ENCODE measurements at regions not wholly inside any gene's neighbourhood (a gene's known extent, or its start where the extent isn't known, plus 50 kb on each side); places are given as distances from the start of the nearest gene placed in this dataset.

DNA sequence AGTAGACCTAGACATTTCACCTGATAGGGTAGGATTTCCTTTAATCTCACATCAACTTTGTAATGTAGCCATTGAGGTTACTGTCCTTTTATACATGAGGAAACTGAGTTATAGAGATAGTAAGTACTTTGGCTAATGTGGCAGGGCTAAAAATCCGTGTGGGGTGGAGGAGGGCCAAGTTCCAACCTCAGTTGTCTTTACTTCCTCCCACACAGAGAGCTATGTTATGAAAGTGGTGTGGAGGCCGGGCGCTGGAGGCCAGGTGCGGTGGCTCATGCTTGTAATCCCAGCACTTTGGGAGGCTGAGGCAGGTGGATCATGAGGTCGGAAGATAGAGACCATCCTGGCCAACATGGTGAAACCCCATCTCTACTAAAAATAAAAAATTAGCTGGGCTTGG, 173.3 kb downstream of the PALM2AKAP2 start:
- CTCF ChIA-PET: interaction anchor here (0.5 kb wide), 1 partner anchor 104 kb away, joined by 3 read pairs; no protein-coding TSS in a partner anchor
- TF ChIP-seq FOXK1 (CRISPR knock-in tag; IDR thresholded peaks at IDR 0.05) (no peak), ZNF263 (CRISPR knock-in tag; IDR thresholded peaks at IDR 0.05; ENCODE audit: low read depth) (no peak), IRF2 (CRISPR knock-in tag; IDR thresholded peaks at IDR 0.05; ENCODE audit: borderline replicate concordance, low read depth) (no peak), NR1H2 (CRISPR knock-in tag; IDR thresholded peaks at IDR 0.05) (no peak), OVOL2 (CRISPR knock-in tag; IDR thresholded peaks at IDR 0.05; ENCODE audit: borderline replicate concordance) (no peak), NR2C2 (CRISPR knock-in tag; IDR thresholded peaks at IDR 0.05) (no peak)
- TF ChIP-seq, protein P1, sequence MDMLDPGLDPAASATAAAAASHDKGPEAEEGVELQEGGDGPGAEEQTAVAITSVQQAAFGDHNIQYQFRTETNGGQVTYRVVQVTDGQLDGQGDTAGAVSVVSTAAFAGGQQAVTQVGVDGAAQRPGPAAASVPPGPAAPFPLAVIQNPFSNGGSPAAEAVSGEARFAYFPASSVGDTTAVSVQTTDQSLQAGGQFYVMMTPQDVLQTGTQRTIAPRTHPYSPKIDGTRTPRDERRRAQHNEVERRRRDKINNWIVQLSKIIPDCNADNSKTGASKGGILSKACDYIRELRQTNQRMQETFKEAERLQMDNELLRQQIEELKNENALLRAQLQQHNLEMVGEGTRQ (CRISPR knock-in tag; IDR thresholded peaks at IDR 0.05): no peak
- TF ChIP-seq, protein P2, sequence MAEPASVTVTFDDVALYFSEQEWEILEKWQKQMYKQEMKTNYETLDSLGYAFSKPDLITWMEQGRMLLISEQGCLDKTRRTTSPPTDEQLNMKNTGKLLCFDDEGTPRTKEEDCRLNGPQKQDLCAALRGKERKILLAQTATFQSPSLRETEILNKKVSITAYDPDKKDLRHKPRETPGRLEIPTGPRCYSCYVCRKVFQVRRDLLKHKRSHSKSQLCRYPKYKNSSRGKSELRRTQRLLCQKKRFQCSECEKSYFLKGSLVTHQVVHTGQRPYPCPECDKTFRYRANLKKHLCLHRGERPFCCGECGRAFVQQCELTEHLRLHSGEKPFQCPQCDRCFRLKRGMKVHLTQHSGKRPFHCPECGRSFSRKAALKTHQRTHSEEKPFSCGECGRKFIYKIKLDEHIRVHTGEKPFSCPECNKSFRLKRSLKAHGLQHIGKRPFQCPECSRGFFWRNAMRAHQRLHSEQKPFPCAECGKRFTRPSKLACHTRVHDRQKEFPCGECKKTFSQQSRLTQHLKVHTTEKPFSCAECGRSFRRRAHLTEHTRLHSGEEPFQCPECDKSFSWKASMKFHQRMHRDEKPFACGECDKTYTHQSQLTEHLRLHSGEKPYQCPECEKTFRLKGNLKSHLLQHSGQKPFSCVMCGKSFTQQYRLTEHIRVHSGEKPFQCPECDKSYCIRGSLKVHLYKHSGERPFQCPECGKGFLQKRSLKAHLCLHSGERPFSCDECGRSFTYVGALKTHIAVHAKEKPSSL (CRISPR knock-in tag; conservative IDR thresholded peaks at IDR 0.05): no peak
- Mint-ChIP-seq H3K4me1 (peaks cover 12% of the 10 kb centered on the region), H3K36me3 (no peaks in the 10 kb centered on the region), H3K9me3 (0 out of 2 replicates have a peak, but pooled peaks cover 5% of the 10 kb centered on the region), H3K27me3 (ENCODE audit: low read depth) (no peaks in the 10 kb centered on the region), H3K27ac (no peak overlapping the region), H3K4me3 (no peak overlapping the region)
- POLR2A ChIA-PET: no interaction called here
- ATAC-seq (no peak), DNase-seq (ENCODE audit: low spot score) (no peak)

DNA sequence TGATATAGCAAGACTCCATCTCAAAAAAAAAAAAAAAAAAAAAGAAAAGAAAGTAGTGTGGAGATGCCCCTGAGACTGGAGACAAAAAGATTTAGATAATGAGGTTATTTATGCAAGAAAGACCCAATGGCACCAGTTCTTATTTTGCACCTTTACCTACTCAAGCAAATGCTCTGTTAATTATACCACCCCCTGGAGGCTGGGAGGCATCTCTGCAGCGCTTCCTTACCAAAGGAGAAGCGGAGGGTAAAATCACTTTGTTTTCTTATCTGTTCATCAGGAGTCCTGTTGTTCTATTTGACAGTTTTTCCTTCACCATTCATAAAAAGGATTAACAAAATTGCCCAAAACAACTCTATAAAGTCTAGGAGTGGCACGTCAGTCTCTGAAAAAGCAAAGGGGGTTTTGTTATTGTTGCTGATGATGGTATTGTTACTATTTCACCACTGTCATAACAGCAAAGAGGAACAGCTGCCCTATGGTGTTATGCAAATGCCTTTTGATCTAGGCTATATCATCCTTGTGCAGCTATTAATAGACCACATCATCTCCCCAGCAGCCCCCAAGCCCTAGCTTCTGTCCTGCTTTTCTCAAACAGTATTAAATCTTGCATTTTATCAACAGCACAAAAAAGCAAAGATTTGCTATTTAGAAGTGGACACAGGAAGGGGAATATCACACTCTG, 174.0 kb downstream of the PALM2AKAP2 start:
- Mint-ChIP-seq H3K4me1 (peaks cover 12% of the 10 kb centered on the region), H3K4me3 (no peak overlapping the region), H3K27ac (no peak overlapping the region), H3K9me3 (0 out of 2 replicates have a peak, but pooled peaks cover 5% of the 10 kb centered on the region), H3K27me3 (ENCODE audit: low read depth) (no peaks in the 10 kb centered on the region), H3K36me3 (no peaks in the 10 kb centered on the region)
- no peak for DNase-seq (ENCODE audit: low spot score)
- ATAC-seq: no peak
- POLR2A ChIA-PET: no interaction called here
- TF ChIP-seq, protein P3, sequence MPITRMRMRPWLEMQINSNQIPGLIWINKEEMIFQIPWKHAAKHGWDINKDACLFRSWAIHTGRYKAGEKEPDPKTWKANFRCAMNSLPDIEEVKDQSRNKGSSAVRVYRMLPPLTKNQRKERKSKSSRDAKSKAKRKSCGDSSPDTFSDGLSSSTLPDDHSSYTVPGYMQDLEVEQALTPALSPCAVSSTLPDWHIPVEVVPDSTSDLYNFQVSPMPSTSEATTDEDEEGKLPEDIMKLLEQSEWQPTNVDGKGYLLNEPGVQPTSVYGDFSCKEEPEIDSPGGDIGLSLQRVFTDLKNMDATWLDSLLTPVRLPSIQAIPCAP (CRISPR knock-in tag; IDR thresholded peaks at IDR 0.05): no peak
- TF ChIP-seq NFYB (CRISPR knock-in tag; conservative IDR thresholded peaks at IDR 0.05; ENCODE audit: low read depth): no peak
- TF ChIP-seq, protein P4, sequence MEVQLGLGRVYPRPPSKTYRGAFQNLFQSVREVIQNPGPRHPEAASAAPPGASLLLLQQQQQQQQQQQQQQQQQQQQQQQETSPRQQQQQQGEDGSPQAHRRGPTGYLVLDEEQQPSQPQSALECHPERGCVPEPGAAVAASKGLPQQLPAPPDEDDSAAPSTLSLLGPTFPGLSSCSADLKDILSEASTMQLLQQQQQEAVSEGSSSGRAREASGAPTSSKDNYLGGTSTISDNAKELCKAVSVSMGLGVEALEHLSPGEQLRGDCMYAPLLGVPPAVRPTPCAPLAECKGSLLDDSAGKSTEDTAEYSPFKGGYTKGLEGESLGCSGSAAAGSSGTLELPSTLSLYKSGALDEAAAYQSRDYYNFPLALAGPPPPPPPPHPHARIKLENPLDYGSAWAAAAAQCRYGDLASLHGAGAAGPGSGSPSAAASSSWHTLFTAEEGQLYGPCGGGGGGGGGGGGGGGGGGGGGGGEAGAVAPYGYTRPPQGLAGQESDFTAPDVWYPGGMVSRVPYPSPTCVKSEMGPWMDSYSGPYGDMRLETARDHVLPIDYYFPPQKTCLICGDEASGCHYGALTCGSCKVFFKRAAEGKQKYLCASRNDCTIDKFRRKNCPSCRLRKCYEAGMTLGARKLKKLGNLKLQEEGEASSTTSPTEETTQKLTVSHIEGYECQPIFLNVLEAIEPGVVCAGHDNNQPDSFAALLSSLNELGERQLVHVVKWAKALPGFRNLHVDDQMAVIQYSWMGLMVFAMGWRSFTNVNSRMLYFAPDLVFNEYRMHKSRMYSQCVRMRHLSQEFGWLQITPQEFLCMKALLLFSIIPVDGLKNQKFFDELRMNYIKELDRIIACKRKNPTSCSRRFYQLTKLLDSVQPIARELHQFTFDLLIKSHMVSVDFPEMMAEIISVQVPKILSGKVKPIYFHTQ (CRISPR knock-in tag; IDR thresholded peaks at IDR 0.05): no peak
- CTCF ChIA-PET: interaction anchor here (0.5 kb wide), 1 partner anchor 103 kb away, joined by 3 read pairs; no protein-coding TSS in a partner anchor

DNA sequence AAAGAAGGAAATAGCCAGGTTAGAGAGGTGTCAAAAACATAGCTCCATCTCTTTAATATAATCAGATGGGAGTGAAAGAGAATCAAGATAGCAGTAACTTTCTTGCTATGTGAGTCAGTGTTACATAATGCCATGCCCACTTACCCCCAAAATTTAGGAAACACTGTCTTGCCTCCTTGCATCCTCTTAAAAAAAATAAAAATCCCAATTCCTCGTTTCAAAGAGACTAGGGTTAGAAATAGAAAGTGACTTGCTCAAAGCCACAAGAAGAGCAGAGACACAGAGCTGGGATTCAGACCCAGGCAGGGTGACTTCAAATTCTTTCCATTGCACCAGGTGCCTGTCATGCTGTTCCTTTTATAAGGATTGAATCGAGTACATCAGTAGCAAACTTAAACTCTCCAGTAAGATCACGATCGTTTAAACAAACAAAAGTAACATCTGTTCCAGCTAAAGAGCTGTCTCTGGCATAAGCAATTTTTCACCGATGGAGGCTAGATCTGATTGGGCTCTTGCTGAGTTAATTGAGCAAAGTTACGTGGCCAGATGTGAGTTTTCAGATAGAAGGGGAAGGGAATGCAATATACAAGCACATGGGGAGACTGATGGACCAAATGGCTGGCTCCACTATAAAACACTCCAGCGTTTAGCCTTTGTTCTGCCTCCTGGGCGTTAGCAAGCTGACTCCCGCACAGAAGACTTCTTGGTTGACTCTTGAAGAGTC, 176.9 kb downstream of the PALM2AKAP2 start:
- CTCF ChIA-PET: interaction anchor here (0.5 to 1.9 kb wide), 5 partner anchors 10 to 556 kb away, joined by 3 to 6 read pairs (median 3); no protein-coding TSS in a partner anchor
- peaks cover 12% of the 10 kb centered on the region for H3K4me1 Mint-ChIP-seq
- TF ChIP-seq FOXK1 (CRISPR knock-in tag; IDR thresholded peaks at IDR 0.05) (no peak), ZNF121 (CRISPR knock-in tag; IDR thresholded peaks at IDR 0.05) (no peak), ZNF416 (CRISPR knock-in tag; IDR thresholded peaks at IDR 0.05) (no peak), ELF4 (CRISPR knock-in tag; IDR thresholded peaks at IDR 0.05; ENCODE audit: low read depth) (no peak), PRRX2 (CRISPR knock-in tag; IDR thresholded peaks at IDR 0.05) (no peak), SMAD3 (CRISPR knock-in tag; IDR thresholded peaks at IDR 0.05; ENCODE audit: borderline replicate concordance) (no peak)
- TF ChIP-seq, protein P5, sequence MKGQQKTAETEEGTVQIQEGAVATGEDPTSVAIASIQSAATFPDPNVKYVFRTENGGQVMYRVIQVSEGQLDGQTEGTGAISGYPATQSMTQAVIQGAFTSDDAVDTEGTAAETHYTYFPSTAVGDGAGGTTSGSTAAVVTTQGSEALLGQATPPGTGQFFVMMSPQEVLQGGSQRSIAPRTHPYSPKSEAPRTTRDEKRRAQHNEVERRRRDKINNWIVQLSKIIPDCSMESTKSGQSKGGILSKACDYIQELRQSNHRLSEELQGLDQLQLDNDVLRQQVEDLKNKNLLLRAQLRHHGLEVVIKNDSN (CRISPR knock-in tag; IDR thresholded peaks at IDR 0.05): no peak
- TF ChIP-seq, protein P6, sequence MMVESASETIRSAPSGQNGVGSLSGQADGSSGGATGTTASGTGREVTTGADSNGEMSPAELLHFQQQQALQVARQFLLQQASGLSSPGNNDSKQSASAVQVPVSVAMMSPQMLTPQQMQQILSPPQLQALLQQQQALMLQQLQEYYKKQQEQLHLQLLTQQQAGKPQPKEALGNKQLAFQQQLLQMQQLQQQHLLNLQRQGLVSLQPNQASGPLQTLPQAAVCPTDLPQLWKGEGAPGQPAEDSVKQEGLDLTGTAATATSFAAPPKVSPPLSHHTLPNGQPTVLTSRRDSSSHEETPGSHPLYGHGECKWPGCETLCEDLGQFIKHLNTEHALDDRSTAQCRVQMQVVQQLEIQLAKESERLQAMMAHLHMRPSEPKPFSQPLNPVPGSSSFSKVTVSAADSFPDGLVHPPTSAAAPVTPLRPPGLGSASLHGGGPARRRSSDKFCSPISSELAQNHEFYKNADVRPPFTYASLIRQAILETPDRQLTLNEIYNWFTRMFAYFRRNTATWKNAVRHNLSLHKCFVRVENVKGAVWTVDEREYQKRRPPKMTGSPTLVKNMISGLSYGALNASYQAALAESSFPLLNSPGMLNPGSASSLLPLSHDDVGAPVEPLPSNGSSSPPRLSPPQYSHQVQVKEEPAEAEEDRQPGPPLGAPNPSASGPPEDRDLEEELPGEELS (CRISPR knock-in tag; IDR thresholded peaks at IDR 0.05): no peak
- TF ChIP-seq, protein P7, sequence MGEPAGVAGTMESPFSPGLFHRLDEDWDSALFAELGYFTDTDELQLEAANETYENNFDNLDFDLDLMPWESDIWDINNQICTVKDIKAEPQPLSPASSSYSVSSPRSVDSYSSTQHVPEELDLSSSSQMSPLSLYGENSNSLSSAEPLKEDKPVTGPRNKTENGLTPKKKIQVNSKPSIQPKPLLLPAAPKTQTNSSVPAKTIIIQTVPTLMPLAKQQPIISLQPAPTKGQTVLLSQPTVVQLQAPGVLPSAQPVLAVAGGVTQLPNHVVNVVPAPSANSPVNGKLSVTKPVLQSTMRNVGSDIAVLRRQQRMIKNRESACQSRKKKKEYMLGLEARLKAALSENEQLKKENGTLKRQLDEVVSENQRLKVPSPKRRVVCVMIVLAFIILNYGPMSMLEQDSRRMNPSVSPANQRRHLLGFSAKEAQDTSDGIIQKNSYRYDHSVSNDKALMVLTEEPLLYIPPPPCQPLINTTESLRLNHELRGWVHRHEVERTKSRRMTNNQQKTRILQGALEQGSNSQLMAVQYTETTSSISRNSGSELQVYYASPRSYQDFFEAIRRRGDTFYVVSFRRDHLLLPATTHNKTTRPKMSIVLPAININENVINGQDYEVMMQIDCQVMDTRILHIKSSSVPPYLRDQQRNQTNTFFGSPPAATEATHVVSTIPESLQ (CRISPR knock-in tag; IDR thresholded peaks at IDR 0.05): no peak

More for the DNA sequence above, 176.9 kb downstream of the PALM2AKAP2 start:
- H3K4me3 Mint-ChIP-seq: no peak overlapping the region
- POLR2A ChIA-PET: no interaction called here
- H3K36me3 Mint-ChIP-seq: no peaks in the 10 kb centered on the region
- peak; percentile 56; the same call in 1 of the 2 replicates for ATAC-seq
- 0 out of 2 replicates have a peak, but pooled peaks cover 5% of the 10 kb centered on the region for H3K9me3 Mint-ChIP-seq
- H3K27ac Mint-ChIP-seq: no peak overlapping the region
- no peaks in the 10 kb centered on the region for H3K27me3 Mint-ChIP-seq (ENCODE audit: low read depth)
- no peak for DNase-seq (ENCODE audit: low spot score)

Data from WTC11 (cell line).